GM18517 (cell line): ENCODE measurements at regions not wholly inside any gene's neighbourhood (a gene's known extent, or its start where the extent isn't known, plus 50 kb on each side); places are given as distances from the start of the nearest gene placed in this dataset.
"Not testable (repeated sequence)": the region's sequence is repeated elsewhere in the genome, so short reads cannot be mapped to it uniquely, and the experiment has no call there.

Experiments
- ATAC-seq: cut with Tn5 transposase; IDR thresholded peaks from one replicate; pipeline ENCODE4 v1.9.1; 2021; ENCODE audit warnings: mild to moderate bottlenecking, moderate library complexity; ENCODE audit not compliant: unreplicated experiment

DNA sequence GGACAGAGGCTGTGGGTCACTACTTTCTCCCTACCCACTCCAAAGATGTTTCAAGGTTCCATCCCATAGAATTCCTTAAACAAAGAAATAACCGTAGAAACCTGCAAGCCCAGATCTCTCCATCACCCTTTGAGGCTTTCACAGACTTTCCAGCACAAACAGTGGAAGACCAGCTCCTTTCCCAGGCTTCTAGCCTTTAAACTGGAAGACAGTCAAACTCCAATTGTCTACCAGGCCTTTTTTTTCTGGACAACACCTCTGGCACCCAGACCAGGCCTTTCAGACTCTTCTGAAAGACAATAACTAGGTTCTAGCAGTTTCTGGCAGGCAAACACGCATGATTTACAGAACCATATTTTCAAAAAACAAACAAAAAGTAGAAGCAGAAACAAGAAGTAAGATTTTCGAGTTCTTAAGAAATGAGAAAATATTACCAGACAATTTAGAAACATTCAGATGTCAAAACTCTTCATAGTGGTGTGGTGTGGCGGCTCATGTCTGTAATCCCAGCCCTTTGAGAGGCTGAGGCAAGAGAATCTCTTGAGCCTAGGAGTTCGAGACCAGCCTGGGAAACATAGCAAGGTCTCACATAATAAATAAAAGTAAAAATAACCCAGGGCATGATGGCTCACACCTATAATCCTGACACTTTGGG is 73.0 kb upstream of the EPCAM start:
- no peak for ATAC-seq

- no peak for ATAC-seq
These were observed 73.8 kb upstream of the EPCAM start for GRCh38 chr2:47295131-47295980.

GRCh38 chr2:47293976-47294375 is 75.1 kb upstream of the EPCAM start:
- ATAC-seq, result no peak

DNA sequence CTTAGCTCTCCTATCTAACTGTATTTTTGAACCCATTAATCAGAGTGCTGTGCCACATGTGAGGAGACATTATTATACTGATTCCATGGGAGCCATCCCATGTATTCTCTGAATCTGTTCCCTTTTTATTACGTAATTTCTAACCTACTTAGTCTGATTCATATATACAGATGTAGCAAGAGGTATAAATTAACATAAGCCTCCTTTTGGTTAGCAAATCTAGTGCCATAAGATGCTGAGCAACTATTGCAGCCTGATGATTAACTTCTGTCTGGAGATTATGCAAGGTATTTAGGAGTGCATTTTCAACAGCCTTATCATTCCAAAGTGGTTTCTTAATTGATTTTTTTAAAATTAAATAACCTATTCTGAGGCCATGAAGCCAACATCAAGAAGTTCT is 80.2 kb upstream of the EPCAM start:
- ATAC-seq, result no peak

GRCh38 chr2:47283659-47284058 is 85.5 kb upstream of the EPCAM start:
- no peak for ATAC-seq

- ATAC-seq, result no peak
These were observed 86.4 kb upstream of the EPCAM start for GRCh38 chr2:47282621-47283272.

DNA sequence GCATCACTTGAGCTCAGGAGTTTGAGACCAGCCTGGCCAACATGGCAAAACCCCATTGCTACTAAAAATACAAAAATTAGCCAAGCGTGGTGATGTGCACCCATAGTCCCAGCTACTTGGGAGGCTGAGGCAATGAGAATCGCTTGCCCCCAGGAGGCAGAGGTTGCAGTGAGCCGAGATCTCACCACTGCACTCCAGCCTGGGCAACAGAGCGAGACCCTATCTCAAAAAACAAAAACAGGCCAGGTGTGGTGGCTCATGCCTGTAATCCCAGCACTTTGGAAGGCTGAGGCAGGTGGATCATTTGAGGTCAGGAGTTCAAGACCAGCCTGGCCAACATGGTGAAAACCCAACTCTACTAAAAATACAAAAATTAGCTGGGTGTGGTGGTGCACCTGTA is 89.6 kb upstream of the EPCAM start:
- ATAC-seq, result not testable (repeated sequence)

GRCh38 chr2:47277987-47278386 is 91.1 kb upstream of the EPCAM start:
- ATAC-seq, result no peak

GRCh38 chr2:47277187-47277586 is 91.9 kb upstream of the EPCAM start:
- ATAC-seq, result no peak

- no peak for ATAC-seq
These were observed 93.0 kb upstream of the EPCAM start for GRCh38 chr2:47276061-47276460.

DNA sequence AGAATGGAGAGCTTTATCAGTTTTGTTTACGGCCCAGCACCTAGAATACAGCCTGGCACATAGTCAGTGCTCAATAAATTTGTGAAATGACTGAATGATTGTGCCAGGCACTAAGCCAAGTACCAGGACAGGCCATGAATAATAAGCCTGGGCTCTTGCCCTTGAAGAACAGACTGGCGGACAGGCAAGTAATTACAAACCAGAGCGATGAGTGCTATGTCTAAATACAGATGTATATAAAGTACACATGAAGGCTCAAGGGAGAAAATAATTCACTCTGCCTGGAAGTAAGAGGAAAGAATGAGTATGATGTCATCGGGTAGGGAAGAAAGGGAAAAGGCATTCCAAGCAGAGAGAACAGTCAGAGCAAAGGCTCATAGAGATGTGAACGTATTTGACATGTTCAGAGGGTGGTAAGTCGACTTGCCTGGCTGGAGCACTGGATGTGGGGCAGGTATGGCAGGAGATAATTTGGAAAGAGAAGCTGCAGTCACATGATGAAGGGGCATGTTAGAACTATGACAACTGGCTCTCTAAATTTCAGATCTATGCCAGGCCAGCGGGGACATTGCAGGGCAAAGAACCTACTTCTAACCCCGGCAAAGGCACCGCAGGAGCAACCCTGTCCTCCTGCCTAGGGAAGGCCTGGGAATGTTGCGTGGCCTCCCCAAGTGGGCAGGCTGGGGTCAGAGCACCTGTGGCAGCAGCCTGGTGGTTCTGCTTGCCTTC is 94.9 kb upstream of the EPCAM start:
- no peak for ATAC-seq

DNA sequence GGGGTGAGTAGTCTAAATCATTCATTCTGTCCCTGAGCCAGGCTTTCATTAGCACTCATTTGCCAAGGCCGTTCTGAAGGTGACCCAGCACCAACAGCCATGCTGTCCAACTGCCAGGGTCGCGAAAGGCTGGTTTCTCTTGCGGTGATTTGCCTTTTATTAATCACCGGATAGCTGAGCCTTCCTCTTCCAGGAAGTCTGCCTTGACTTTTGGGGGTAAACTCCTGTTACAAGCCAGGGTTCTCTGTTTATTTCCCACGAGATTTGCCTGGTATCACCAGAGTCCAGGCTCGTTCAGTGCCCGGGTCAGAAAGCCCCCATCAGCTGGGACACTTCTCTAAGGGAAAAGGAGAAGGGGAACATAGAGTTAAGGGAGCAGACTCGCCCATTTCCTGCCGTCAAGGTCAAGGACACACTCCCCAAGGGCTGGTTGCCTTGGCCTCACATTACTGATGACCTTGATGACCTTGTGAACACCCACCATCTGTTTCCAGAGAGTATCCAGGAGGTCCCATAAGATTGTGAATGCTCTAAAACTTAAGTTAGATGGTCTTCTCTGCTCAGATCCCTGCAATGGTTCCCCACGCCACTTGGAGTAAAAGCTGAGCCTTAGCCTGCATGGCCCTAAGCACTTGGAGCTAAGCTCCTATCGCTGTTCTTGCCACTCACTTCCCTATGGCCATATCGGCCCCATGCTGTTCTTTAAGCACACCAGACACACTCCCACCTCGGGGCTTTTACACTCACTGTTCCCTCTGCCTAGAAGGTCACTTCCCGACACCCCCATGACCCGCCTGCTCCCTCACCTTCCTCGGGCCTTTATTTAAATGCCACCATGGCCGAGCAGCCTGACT is 96.0 kb upstream of the EPCAM start:
- no peak for ATAC-seq

DNA sequence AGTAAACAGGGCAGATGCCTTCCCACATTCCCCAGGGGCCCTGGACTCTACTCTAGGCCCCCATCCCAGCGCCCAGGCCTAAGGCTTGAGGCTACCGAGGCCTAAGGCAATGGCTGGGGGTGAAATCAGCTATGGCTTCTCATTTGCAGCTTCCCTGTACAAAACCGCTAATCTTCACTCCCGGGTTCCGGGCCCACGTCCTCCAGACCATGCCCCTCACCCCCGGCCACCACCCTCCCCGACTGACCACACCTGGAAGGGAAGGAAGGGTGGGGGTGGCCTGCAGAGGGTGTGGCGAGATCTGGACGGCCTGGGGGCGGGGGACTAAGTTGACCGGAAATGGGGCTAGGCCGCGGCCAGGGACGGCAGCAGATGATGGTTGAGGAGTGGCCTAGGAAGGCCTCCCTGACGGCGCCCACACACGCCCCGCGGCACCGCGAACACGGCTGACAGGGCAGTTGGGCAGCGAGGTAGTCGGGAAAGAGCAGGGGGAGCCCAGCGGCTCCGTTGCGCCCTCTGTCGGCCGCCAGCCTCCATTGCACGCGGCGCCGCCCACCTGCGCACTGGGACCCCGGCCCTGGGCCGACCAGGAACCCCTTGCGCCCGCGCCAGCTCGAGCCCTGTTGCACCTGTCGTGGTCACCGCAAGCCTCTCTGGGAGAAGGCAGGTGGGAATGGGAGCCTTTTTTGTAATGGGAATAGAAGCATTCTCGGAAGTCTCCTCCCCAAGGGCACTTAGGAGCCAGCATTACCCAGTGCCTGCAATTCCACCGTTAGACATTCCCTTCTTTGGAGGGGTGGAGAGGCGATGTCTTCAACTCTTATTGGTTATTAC is 95.9 kb upstream of the CALM2 start:
- no peak for ATAC-seq

DNA sequence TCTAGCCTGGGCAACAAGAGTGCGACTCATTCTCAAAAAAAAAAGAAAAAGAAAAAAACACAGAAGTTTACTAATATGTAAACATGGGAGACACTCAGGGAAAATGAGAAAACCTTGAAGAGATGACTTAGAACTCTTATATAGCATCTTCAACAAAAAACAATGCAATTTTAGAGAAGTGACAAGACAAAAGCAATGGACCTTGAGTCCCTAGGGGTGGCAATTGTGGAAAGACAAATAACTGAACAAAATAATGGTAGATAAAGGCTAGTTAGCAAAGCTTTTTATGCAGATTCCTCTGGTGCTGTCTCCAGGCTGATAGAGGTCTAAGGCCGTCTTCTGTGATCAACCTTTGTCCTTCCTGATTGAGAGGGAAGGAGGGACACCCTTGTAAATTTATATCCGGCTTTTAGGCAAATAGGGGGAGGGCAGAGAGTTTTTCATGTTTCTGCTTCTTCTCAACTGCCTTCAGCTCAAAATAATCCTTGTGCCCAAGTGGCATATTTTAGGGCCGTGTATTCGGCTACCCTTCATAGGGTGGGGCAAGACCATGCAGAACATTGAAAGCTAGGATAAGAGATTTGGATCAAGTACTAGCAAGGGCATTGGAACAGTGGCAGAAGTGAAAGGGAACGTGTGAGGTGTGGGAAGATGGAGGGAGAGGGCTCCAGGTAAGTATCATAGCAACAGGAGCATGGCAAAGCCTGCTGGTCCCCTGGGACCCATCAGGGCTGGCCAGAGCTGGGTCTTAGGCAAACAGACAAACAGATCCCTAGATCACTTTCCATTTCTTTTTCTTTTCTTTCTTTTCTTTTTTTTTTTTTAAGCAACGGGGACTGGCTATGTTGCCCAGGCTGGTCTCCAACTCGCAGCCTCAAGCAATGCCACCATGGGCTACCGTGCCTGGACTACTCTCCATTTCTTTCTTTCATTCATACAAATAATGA is 95.0 kb upstream of the CALM2 start:
- ATAC-seq, result no peak

GRCh38 chr2:47270421-47270820 is 94.1 kb upstream of the CALM2 start:
- ATAC-seq, result no peak

GRCh38 chr2:47269316-47270232 is 93.3 kb upstream of the CALM2 start:
- ATAC-seq, result no peak

DNA sequence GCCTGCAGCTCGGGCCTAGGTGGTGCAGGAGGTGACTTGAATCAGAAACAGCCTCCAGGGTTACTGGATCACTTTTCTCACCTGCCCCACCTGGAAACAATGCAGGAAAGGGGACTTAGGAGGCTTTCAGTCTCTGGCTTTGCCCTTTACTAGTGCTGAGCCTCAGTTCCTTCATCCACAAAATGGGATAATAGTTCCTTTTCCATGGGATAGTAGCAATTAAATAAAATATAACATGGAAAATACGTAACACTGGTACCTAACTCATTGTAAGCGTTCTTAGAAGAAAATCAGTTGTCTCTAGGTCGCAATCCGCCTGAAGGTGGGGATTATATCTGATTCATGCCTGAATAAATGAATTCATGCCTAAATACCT is 91.4 kb upstream of the CALM2 start:
- ATAC-seq, result no peak
